BE2C (cell line): ENCODE measurements at regions not wholly inside any gene's neighbourhood (a gene's known extent, or its start where the extent isn't known, plus 50 kb on each side); places are given as distances from the start of the nearest gene placed in this dataset.

ENCODE experiments used
- DNase-seq: peaks from one replicate; pipeline ENCODE4 v3.0.0-alpha.2; 2020
- H3K27me3 ChIP-seq: fragments of 250-450 bp; sonication (Bioruptor Pico); 2 replicates; pipeline ENCODE4 v1.5.1; 2020; ENCODE audit warnings: mild to moderate bottlenecking
- H3K36me3 ChIP-seq: fragments of 250-450 bp; sonication (Bioruptor Pico); 2 replicates; pipeline ENCODE4 v1.5.1; 2020; ENCODE audit warnings: mild to moderate bottlenecking
- H3K4me1 ChIP-seq: fragments of 250-450 bp; sonication (Bioruptor Pico); 2 replicates; pipeline ENCODE4 v1.5.1; 2020
- H3K4me3 ChIP-seq: 2 replicates; pipeline ENCODE4 v1.5.1; 2011; ENCODE audit warnings: low read depth, low read length
- H3K9me3 ChIP-seq: fragments of 250-450 bp; sonication (Bioruptor Pico); 2 replicates; pipeline ENCODE4 v1.5.1; 2020
- TF ChIP-seq, protein P1 (sequence below): IDR thresholded peaks from 2 replicates; pipeline ENCODE4 v1.5.1; 2012; ENCODE audit warnings: mild to moderate bottlenecking, low read depth, low read length

DNA sequence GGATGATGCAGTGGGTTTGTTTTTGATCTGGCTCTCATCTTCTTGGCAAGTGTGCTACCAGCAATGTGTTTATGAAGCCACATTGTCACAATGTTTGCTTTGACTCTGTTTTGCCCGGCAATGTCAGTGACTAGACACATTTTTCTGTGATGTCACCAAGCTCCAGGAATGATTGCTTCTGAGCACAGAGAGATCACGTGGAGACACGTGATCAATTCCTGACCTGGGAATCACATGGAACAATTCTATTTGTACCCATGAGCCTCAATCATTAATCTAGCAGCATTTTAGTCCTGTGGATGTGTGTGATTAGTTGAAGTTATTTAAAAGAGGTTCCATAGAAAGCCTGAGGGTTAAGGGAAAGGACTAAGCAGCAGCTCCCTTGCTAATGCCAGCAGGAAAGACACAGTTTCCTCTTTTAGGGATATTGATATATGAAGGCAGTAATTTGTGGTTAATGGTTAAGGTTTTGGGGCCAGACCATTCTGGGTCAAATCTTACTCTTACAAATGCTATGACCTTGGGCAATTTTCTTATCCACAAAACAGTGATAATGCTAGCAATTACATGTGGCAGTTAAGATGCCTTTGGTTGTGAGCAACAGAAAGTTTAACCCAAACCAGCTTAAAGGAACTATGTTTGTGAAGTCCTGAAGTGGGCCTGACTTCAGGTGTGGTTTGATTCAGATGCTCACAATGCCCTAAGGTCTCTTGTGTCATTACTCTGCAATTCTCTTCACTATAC, 59.0 kb downstream of the FASLG start:
- Histone ChIP-seq H3K27me3 (no peaks in the 10 kb centered on the region; the same call in 1 of the 2 replicates), H3K4me1 (no peaks in the 10 kb centered on the region), H3K9me3 (no peaks in the 10 kb centered on the region), H3K4me3 (no peak overlapping the region), H3K36me3 (no peaks in the 10 kb centered on the region)
- TF ChIP-seq, protein P1, sequence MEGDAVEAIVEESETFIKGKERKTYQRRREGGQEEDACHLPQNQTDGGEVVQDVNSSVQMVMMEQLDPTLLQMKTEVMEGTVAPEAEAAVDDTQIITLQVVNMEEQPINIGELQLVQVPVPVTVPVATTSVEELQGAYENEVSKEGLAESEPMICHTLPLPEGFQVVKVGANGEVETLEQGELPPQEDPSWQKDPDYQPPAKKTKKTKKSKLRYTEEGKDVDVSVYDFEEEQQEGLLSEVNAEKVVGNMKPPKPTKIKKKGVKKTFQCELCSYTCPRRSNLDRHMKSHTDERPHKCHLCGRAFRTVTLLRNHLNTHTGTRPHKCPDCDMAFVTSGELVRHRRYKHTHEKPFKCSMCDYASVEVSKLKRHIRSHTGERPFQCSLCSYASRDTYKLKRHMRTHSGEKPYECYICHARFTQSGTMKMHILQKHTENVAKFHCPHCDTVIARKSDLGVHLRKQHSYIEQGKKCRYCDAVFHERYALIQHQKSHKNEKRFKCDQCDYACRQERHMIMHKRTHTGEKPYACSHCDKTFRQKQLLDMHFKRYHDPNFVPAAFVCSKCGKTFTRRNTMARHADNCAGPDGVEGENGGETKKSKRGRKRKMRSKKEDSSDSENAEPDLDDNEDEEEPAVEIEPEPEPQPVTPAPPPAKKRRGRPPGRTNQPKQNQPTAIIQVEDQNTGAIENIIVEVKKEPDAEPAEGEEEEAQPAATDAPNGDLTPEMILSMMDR: no peak
- DNase-seq: no peak

DNA sequence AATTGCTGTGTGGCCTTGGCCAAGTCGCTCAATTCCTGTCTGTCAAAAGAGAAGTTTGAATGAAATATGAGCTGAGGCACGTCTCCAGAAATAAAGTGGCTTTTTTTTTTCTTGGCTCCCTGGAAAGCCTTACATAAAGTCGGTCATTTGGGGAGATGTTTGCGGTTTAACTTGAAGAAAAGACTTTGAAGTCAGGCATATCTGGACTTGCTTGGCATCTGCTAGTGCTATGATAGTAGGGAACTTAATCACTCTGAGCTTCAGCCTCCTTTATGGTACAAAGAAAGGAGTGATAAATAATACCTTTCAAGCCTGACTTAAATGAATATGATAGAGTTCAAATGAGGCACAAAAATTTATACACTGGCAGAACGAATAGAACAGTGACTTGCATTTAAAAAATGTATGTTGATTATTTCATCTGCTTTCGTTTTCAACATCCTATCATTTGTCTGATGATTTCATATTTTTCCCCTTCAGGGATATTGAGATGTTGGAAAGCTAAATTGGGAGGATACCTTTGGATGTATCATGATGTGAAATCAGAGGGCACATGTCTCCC, 60.2 kb downstream of the FASLG start:
- Histone ChIP-seq H3K36me3 (no peaks in the 10 kb centered on the region), H3K4me3 (no peak overlapping the region), H3K27me3 (no peaks in the 10 kb centered on the region; the same call in 1 of the 2 replicates), H3K4me1 (no peaks in the 10 kb centered on the region), H3K9me3 (no peaks in the 10 kb centered on the region)
- DNase-seq: no peak
- TF ChIP-seq, protein P1: no peak

DNA sequence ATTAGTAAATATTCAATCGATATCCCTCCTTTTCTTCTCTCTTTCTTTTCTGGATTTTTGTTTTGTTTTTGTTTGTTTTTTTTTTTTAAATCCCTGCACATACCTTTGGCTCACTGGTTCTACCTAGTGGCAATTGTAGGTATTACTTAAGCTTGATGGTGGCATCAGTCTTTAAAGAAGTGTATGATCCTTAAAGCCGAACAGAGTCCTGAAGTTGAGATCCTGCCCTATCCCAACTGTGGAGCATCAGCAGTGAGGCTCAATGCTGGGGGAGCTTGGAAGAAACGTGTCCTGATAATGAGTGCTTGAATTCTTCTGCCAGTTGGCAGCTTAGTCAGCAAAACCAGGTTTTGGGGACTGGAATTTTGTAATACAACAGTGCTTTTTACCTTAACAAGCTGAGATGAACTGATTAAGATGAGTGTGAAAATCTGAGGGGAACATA, 60.8 kb downstream of the FASLG start:
- Histone ChIP-seq H3K36me3 (no peaks in the 10 kb centered on the region), H3K4me1 (no peaks in the 10 kb centered on the region), H3K27me3 (no peaks in the 10 kb centered on the region; the same call in 1 of the 2 replicates), H3K4me3 (no peak overlapping the region), H3K9me3 (no peaks in the 10 kb centered on the region)
- no peak for DNase-seq
- TF ChIP-seq, protein P1: peak; percentile 75

DNA sequence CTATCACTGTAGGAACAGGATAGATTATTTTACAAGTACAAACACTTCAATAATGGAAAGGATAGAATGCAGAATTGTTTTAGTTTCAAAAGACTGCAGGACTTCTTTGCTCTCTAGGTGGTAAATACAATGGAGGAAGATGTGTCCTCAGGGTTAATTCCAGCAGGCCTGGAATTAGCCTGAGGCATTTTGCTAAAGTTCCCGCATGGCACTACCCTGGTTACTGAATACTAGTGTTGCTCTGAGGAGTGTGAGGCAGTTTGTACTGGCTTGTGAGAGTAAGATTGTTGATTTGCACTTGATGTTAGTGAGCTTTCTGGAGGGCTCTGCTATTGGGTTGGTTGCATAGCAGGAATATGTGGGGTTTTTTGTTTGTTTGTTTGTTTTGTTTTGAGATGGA, 61.4 kb downstream of the FASLG start:
- TF ChIP-seq, protein P1: no peak
- DNase-seq: no peak
- Histone ChIP-seq H3K27me3 (no peaks in the 10 kb centered on the region; the same call in 1 of the 2 replicates), H3K9me3 (no peaks in the 10 kb centered on the region), H3K4me1 (no peaks in the 10 kb centered on the region), H3K4me3 (no peak overlapping the region), H3K36me3 (no peaks in the 10 kb centered on the region)

DNA sequence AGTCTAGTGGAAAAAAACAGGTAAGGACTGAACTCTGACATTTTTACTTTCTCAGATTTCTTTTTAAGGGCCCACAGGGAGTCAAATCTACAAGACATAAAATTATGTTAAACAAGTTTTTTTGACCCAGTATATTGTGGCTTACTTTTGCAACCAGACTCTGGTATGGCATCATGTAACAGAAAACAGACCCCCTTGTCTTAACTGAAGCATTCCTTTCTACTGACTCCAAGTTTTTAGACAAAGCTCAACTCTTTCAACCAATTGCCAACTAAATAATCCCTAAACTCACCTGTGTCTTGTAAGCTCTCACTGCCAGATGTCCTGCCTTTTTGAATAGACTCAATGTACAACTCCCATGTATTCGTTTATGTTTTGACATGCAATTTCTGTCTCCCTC, 64.3 kb downstream of the FASLG start:
- no peaks in the 10 kb centered on the region for H3K4me1 ChIP-seq
- TF ChIP-seq, protein P1: no peak
- no peaks in the 10 kb centered on the region for H3K27me3 ChIP-seq
- H3K9me3 ChIP-seq: no peaks in the 10 kb centered on the region
- no peaks in the 10 kb centered on the region for H3K36me3 ChIP-seq
- H3K4me3 ChIP-seq: no peak overlapping the region
- no peak for DNase-seq

DNA sequence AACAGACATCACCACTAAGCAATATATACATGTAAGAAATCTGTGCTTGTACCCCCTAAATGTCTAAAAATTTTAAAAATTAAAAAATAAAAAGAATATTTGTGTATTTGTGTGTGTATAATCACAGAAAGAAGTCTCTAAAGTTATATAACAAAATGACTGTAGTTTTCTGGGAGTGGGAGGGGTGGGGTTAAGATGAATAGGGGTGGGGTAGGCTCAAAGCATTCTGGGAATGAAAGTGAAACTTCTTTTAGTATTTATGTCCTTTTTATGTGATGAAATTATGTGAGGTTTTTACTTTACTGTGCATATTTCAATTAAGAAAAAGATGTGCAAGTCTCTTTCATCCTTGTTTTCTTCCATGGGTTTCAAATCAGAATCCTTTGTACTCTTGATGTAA, 65.3 kb downstream of the FASLG start:
- Histone ChIP-seq H3K9me3 (no peaks in the 10 kb centered on the region; the same call in 1 of the 2 replicates), H3K4me1 (no peaks in the 10 kb centered on the region), H3K4me3 (no peak overlapping the region), H3K36me3 (no peaks in the 10 kb centered on the region), H3K27me3 (no peaks in the 10 kb centered on the region)
- TF ChIP-seq, protein P1: no peak
- DNase-seq: no peak
